ENCODE measurements at regions not wholly inside any gene's neighbourhood (a gene's known extent, or its start where the extent isn't known, plus 50 kb on each side); places are given as distances from the start of the nearest gene placed in this dataset.

DNA sequence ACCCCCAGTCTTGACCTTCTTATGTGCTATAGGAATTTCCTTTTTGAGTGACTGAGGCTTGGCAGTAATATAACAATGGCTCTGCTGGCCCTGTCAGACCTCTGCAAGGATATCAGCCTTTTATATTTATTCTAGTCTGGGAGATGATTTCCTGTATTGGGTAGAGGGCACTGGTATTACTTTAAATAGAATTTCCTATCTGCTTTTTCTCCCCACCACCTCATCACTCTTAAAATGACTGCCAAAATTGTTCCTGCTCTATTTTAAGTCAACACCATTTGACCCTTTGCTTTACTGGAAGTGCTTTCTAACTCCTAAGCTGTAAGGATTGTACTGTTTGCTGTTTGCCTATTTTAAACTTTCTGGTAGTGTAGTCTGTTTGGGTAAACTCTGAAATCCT lies 658.4 kb upstream of the FSHR start:
- Mint-ChIP-seq H3K27me3 (ENCODE audit: unreplicated experiment) (no peaks in the 10 kb centered on the region), H3K4me3 (ENCODE audit: unreplicated experiment) (no peak overlapping the region), H3K9me3 (ENCODE audit: unreplicated experiment) (peaks cover 10% of the 10 kb centered on the region), H3K4me1 (ENCODE audit: unreplicated experiment) (no peaks in the 10 kb centered on the region), H3K27ac (ENCODE audit: unreplicated experiment) (no peak overlapping the region), H3K36me3 (ENCODE audit: unreplicated experiment) (no peaks in the 10 kb centered on the region)
- TF ChIP-seq, protein P1, sequence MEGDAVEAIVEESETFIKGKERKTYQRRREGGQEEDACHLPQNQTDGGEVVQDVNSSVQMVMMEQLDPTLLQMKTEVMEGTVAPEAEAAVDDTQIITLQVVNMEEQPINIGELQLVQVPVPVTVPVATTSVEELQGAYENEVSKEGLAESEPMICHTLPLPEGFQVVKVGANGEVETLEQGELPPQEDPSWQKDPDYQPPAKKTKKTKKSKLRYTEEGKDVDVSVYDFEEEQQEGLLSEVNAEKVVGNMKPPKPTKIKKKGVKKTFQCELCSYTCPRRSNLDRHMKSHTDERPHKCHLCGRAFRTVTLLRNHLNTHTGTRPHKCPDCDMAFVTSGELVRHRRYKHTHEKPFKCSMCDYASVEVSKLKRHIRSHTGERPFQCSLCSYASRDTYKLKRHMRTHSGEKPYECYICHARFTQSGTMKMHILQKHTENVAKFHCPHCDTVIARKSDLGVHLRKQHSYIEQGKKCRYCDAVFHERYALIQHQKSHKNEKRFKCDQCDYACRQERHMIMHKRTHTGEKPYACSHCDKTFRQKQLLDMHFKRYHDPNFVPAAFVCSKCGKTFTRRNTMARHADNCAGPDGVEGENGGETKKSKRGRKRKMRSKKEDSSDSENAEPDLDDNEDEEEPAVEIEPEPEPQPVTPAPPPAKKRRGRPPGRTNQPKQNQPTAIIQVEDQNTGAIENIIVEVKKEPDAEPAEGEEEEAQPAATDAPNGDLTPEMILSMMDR (IDR thresholded peaks at IDR 0.05) = no peak
- no peak for DNase-seq (ENCODE audit: extremely low spot score, unreplicated experiment)

GRCh38 chr2:49811502-49811901 lies 657.2 kb upstream of the FSHR start:
- Mint-ChIP-seq H3K36me3 (ENCODE audit: unreplicated experiment) (no peaks in the 10 kb centered on the region), H3K9me3 (ENCODE audit: unreplicated experiment) (peaks cover 7% of the 10 kb centered on the region), H3K27ac (ENCODE audit: unreplicated experiment) (no peak overlapping the region), H3K4me3 (ENCODE audit: unreplicated experiment) (no peak overlapping the region), H3K4me1 (ENCODE audit: unreplicated experiment) (no peaks in the 10 kb centered on the region), H3K27me3 (ENCODE audit: unreplicated experiment) (no peaks in the 10 kb centered on the region)
- TF ChIP-seq, protein P1 (IDR thresholded peaks at IDR 0.05) = no peak
- DNase-seq (ENCODE audit: extremely low spot score, unreplicated experiment) = no peak

DNA sequence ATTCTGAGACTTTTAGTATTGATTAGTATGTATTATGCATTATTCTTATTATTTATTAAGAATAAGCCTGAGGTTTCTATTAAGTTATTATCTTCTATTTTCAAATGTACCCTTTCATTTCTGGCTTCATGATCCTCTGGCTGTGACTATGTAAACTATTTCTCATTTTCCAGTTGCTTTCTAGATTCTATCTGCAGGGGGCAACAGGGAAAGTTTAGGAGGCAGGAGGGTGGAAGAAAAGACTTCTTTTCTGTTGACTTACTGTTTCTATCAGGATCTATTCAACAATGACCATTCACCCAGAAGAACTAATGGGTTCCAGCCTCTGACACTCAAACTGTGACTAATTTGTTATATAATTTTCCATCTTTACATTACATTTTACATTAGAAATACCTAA lies 653.4 kb upstream of the FSHR start:
- Mint-ChIP-seq H3K27me3 (ENCODE audit: unreplicated experiment) (no peaks in the 10 kb centered on the region), H3K27ac (ENCODE audit: unreplicated experiment) (no peak overlapping the region)

DNA sequence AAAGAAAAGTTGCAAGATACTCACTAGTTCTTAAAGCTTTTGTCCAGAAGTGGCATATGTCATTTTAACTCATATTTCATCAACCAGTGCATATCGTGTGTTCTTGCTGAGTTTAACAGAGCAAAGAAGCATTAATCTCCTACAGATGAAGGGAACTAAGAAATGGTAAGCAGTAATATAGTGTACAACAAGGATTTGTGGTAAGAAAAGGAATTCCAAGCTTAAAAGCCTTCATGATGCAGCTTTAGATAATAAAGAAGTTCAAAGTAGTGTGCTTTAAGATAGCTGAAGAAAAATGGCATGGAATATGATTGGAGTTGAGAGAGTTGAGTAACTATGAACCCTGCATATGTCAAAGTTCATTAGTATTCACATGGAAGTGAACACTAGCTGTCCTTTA lies 649.8 kb upstream of the FSHR start:
- no peak overlapping the region for H3K4me3 Mint-ChIP-seq (ENCODE audit: unreplicated experiment)
- H3K4me1 Mint-ChIP-seq (ENCODE audit: unreplicated experiment) = no peaks in the 10 kb centered on the region
- TF ChIP-seq, protein P1 (IDR thresholded peaks at IDR 0.05) = no peak
- H3K27me3 Mint-ChIP-seq (ENCODE audit: unreplicated experiment) = no peaks in the 10 kb centered on the region
- DNase-seq (ENCODE audit: extremely low spot score, unreplicated experiment) = no peak
- no peak overlapping the region for H3K27ac Mint-ChIP-seq (ENCODE audit: unreplicated experiment)
- H3K9me3 Mint-ChIP-seq (ENCODE audit: unreplicated experiment) = peaks cover 17% of the 10 kb centered on the region
- no peaks in the 10 kb centered on the region for H3K36me3 Mint-ChIP-seq (ENCODE audit: unreplicated experiment)

More for the DNA sequence above, 653.4 kb upstream of the FSHR start:
- Mint-ChIP-seq H3K9me3 (ENCODE audit: unreplicated experiment) (peaks cover 5% of the 10 kb centered on the region), H3K36me3 (ENCODE audit: unreplicated experiment) (no peaks in the 10 kb centered on the region), H3K4me1 (ENCODE audit: unreplicated experiment) (no peaks in the 10 kb centered on the region), H3K4me3 (ENCODE audit: unreplicated experiment) (no peak overlapping the region)
- TF ChIP-seq, protein P1 (IDR thresholded peaks at IDR 0.05) = no peak
- no peak for DNase-seq (ENCODE audit: extremely low spot score, unreplicated experiment)

DNA sequence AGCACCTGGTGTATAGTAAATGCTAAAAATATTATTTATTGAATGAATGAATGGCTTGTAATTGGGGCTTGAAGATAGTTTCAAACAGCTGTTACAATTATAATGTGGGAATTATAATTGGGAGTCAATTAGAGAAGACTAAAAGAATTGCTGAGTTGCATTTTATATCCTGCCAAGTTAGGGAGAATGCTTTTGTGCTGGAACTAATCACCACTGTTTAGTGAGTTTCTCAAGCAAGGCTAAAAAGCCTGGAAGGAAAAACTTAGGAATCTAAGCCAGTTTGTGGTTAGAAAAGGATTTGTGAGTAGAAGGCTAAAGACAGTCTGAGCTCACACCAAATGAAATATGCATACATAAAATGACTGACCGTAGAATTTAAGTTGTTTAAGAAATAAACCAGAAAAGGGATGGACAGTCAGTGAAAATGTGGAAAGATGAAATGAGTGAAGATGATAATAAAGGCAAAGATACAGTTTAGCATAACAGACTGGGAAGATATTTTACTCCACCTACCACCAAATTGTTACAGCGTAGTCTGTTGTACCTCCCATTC lies 647.7 kb upstream of the FSHR start:
- Mint-ChIP-seq H3K4me3 (ENCODE audit: unreplicated experiment) (no peak overlapping the region), H3K27me3 (ENCODE audit: unreplicated experiment) (no peaks in the 10 kb centered on the region), H3K36me3 (ENCODE audit: unreplicated experiment) (no peaks in the 10 kb centered on the region), H3K4me1 (ENCODE audit: unreplicated experiment) (no peaks in the 10 kb centered on the region), H3K9me3 (ENCODE audit: unreplicated experiment) (peaks cover 27% of the 10 kb centered on the region), H3K27ac (ENCODE audit: unreplicated experiment) (no peak overlapping the region)
- TF ChIP-seq, protein P1 (IDR thresholded peaks at IDR 0.05) = no peak
- no peak for DNase-seq (ENCODE audit: extremely low spot score, unreplicated experiment)
